ENCODE measurements at regions not wholly inside any gene's neighbourhood (a gene's known extent, or its start where the extent isn't known, plus 50 kb on each side); places are given as distances from the start of the nearest gene placed in this dataset.

DNA sequence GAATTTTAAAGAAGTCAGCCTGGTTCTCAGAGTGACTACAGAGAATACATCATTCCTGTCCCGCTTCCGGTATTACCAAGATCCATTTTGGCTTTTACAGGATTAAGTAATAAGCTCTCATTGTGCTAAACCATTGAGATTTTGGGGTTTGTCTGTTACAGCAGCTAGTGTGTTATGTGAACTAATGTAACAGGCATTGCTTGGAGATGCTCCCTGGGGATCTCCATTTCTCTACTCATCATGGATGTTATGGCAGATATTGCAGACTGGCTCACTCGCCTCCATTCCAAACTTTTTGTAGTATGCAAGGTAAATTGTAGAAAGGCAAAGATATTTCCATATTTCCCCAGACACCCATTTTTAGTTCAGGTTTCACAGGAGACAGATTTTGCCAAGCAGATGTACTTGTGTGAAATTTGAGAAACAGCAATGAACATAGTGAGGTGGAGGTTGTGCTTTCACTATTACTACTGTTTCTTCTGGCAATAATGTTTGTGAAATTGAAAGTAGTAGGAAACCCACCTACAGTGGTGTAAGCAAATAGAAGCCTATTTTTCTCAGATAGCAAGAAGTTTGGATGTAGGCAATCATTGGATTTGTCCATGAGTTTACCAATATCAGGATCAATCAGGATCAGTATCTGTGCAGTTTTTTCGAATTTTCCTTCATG lies 177.1 kb upstream of the GALNT15 start:
- Histone ChIP-seq H3K27me3 (ENCODE audit: insufficient read depth, low read depth, low read length) (no peaks in the 10 kb centered on the region), H3F3A (ENCODE audit: insufficient read depth, low read length, poor library complexity, severe bottlenecking) (no peaks in the 10 kb centered on the region), H3K9ac (ENCODE audit: low read length) (no peak overlapping the region), H3K4me2 (ENCODE audit: low read length) (no peak overlapping the region), H4K20me1 (ENCODE audit: insufficient read depth) (no peaks in the 10 kb centered on the region), H3K36me3 (ENCODE audit: insufficient read depth, low read length) (no peaks in the 10 kb centered on the region), H3K27ac (ENCODE audit: low read length) (no peak overlapping the region), H2AFZ (ENCODE audit: low read depth, low read length) (no peak overlapping the region), H3K4me3 (ENCODE audit: low read length) (no peak overlapping the region), H3K79me2 (replicated peaks; ENCODE audit: insufficient read depth, low read length) (no peaks in the 10 kb centered on the region), H3K9me3 (ENCODE audit: low read length) (no peaks in the 10 kb centered on the region), H3K9me2 (ENCODE audit: insufficient read depth, low read length) (no peaks in the 10 kb centered on the region)
- TF ChIP-seq EP300 (conservative IDR thresholded peaks at IDR 0.05; ENCODE audit: poor library complexity, severe bottlenecking) (no peak), MXI1 (conservative IDR thresholded peaks at IDR 0.05; ENCODE audit: poor library complexity, severe bottlenecking) (no peak), REST (IDR thresholded peaks at IDR 0.05; ENCODE audit: borderline replicate concordance) (no peak), TAF1 (IDR thresholded peaks at IDR 0.05; ENCODE audit: low read depth) (no peak), EZH2 (IDR thresholded peaks at IDR 0.05; ENCODE audit: borderline replicate concordance, insufficient read depth, low read length, poor library complexity, severe bottlenecking) (no peak), RAD21 (conservative IDR thresholded peaks at IDR 0.05) (no peak), POLR2AphosphoS5 (IDR thresholded peaks at IDR 0.05) (no peak), SMC3 (conservative IDR thresholded peaks at IDR 0.05; ENCODE audit: poor library complexity) (no peak)
- TF ChIP-seq, protein P1, sequence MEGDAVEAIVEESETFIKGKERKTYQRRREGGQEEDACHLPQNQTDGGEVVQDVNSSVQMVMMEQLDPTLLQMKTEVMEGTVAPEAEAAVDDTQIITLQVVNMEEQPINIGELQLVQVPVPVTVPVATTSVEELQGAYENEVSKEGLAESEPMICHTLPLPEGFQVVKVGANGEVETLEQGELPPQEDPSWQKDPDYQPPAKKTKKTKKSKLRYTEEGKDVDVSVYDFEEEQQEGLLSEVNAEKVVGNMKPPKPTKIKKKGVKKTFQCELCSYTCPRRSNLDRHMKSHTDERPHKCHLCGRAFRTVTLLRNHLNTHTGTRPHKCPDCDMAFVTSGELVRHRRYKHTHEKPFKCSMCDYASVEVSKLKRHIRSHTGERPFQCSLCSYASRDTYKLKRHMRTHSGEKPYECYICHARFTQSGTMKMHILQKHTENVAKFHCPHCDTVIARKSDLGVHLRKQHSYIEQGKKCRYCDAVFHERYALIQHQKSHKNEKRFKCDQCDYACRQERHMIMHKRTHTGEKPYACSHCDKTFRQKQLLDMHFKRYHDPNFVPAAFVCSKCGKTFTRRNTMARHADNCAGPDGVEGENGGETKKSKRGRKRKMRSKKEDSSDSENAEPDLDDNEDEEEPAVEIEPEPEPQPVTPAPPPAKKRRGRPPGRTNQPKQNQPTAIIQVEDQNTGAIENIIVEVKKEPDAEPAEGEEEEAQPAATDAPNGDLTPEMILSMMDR (IDR thresholded peaks at IDR 0.05; ENCODE audit: poor library complexity, severe bottlenecking), result no peak

DNA sequence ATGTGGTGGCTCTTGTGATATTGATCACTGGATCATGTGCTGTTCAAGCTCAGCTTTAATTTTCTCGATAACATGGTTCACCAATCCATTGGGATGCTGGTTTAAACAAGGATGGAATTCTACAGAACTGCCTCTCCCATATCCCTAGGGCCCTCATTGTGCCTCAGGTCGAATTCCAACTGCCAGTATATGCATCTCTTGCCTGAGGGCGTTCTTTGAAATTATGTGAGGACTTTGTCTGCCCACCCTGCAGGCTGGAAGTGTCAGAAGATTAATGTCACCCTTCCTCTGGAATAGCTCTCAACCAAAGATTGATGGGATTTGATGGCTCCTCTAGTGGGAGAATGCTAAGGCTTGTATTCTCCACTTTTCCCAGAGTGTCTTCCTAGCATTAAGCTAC lies 175.6 kb upstream of the GALNT15 start:
- no peak overlapping the region for H2AFZ ChIP-seq (ENCODE audit: low read depth, low read length)
- H3K36me3 ChIP-seq (ENCODE audit: insufficient read depth, low read length), result no peaks in the 10 kb centered on the region
- no peak for TF ChIP-seq POLR2AphosphoS5 (IDR thresholded peaks at IDR 0.05)
- no peak for TF ChIP-seq TAF1 (IDR thresholded peaks at IDR 0.05; ENCODE audit: low read depth)
- no peak for TF ChIP-seq EZH2 (IDR thresholded peaks at IDR 0.05; ENCODE audit: borderline replicate concordance, insufficient read depth, low read length, poor library complexity, severe bottlenecking)
- no peak for TF ChIP-seq RAD21 (conservative IDR thresholded peaks at IDR 0.05)
- TF ChIP-seq EP300 (conservative IDR thresholded peaks at IDR 0.05; ENCODE audit: poor library complexity, severe bottlenecking), result no peak
- no peak for TF ChIP-seq MXI1 (conservative IDR thresholded peaks at IDR 0.05; ENCODE audit: poor library complexity, severe bottlenecking)
- TF ChIP-seq, protein P1 (IDR thresholded peaks at IDR 0.05; ENCODE audit: poor library complexity, severe bottlenecking), result no peak
- no peak for TF ChIP-seq SMC3 (conservative IDR thresholded peaks at IDR 0.05; ENCODE audit: poor library complexity)
- TF ChIP-seq REST (IDR thresholded peaks at IDR 0.05; ENCODE audit: borderline replicate concordance), result no peak
- no peak overlapping the region for H3K4me3 ChIP-seq (ENCODE audit: low read length)
- no peaks in the 10 kb centered on the region for H3K9me3 ChIP-seq (ENCODE audit: low read length)
- H3K9ac ChIP-seq (ENCODE audit: low read length), result no peak overlapping the region
- no peak overlapping the region for H3K4me2 ChIP-seq (ENCODE audit: low read length)
- no peak overlapping the region for H3K27ac ChIP-seq (ENCODE audit: low read length)
- no peaks in the 10 kb centered on the region for H3K79me2 ChIP-seq (replicated peaks; ENCODE audit: insufficient read depth, low read length)
- no peaks in the 10 kb centered on the region for H3K9me2 ChIP-seq (ENCODE audit: insufficient read depth, low read length)
- H4K20me1 ChIP-seq (ENCODE audit: insufficient read depth), result no peaks in the 10 kb centered on the region
- H3F3A ChIP-seq (ENCODE audit: insufficient read depth, low read length, poor library complexity, severe bottlenecking), result no peaks in the 10 kb centered on the region
- no peaks in the 10 kb centered on the region for H3K27me3 ChIP-seq (ENCODE audit: insufficient read depth, low read depth, low read length)
